ENCODE measurements at regions not wholly inside any gene's neighbourhood (a gene's known extent, or its start where the extent isn't known, plus 50 kb on each side); places are given as distances from the start of the nearest gene placed in this dataset.

DNA sequence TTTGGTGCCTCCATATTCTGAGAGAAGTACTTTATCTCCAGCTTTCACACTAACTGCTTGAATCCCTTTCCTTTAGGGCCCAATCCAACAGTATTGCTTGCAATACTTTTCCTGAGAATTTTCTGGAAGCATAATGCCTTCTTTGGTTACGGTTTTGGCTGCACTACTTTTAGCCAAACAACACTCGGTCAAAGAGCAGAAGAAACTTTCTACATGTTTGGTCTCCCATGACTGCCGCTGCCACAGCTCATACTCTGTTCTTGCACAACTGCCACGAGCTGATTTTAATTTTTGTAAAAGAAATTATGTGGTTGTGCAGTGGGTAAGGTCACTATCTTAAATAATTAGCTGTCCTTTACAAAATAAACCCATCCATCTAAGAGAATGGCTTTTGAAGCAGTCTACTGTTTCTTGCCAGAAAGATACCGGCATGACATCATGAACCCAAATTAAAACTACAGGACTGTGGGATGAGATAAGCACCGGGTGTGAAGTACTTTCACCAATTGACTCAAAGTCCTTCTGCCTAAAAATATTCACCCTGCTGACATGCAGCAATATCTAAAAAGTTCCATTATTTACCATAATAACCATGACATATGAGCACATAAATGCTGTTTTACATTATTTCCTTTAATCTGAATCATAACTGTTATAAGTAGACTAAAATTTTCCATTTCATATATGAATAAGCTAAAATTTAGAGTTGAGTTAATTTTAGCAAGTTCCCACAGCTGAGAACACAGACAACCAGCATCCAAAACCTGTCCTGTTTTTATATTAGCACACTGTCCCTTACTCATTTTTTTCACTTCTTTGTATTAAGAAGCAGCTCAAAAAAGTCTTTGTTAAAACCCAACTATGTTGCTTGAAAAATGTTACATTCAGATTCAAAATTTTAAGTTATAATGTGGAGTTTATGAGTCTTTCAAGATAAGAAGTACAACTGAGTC lies 1154.3 kb downstream of the EPHA3 start:
- TF ChIP-seq, protein P1, sequence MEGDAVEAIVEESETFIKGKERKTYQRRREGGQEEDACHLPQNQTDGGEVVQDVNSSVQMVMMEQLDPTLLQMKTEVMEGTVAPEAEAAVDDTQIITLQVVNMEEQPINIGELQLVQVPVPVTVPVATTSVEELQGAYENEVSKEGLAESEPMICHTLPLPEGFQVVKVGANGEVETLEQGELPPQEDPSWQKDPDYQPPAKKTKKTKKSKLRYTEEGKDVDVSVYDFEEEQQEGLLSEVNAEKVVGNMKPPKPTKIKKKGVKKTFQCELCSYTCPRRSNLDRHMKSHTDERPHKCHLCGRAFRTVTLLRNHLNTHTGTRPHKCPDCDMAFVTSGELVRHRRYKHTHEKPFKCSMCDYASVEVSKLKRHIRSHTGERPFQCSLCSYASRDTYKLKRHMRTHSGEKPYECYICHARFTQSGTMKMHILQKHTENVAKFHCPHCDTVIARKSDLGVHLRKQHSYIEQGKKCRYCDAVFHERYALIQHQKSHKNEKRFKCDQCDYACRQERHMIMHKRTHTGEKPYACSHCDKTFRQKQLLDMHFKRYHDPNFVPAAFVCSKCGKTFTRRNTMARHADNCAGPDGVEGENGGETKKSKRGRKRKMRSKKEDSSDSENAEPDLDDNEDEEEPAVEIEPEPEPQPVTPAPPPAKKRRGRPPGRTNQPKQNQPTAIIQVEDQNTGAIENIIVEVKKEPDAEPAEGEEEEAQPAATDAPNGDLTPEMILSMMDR (IDR thresholded peaks at IDR 0.05) = no peak
- no peak for TF ChIP-seq POLR2A (IDR thresholded peaks at IDR 0.05)
